Thymus (tissue), 11 donors: ENCODE measurements at regions not wholly inside any gene's neighbourhood (a gene's known extent, or its start where the extent isn't known, plus 50 kb on each side); places are given as distances from the start of the nearest gene placed in this dataset.
"Not testable (repeated sequence)": the region's sequence is repeated elsewhere in the genome, so short reads cannot be mapped to it uniquely, and the experiment has no call there.

Experiments
- DNase-seq, 9 donors: peaks; one replicate each; pipeline ENCODE4 v3.0.0-alpha.2; 2013; ENCODE audit warnings: low spot score in 9 of 9, low read depth in 6 of 9, missing footprints in 1 of 9
- H3K27ac ChIP-seq, 2 donors: one replicate each; pipeline ENCODE4 v1.5.1; 2013; ENCODE audit warnings: control low read depth in 1 of 2, low read depth in 1 of 2, low read length in 1 of 2, mild to moderate bottlenecking in 1 of 2, moderate library complexity in 1 of 2
- H3K27me3 ChIP-seq, 2 donors: one replicate each; pipeline ENCODE4 v1.5.1; 2013; ENCODE audit warnings: low read length in 1 of 2; ENCODE audit not compliant: control insufficient read depth in 2 of 2, insufficient read depth in 1 of 2
- H3K36me3 ChIP-seq, 2 donors: one replicate each; pipeline ENCODE4 v1.5.1; 2013; ENCODE audit warnings: low read length in 1 of 2, mild to moderate bottlenecking in 1 of 2, moderate library complexity in 1 of 2; ENCODE audit not compliant: control insufficient read depth in 2 of 2, insufficient read depth in 2 of 2
- H3K4me1 ChIP-seq, 2 donors: one replicate each; pipeline ENCODE4 v1.5.1; 2013; ENCODE audit warnings: low read length in 2 of 2; ENCODE audit not compliant: control insufficient read depth in 2 of 2, insufficient read depth in 2 of 2
- H3K4me3 ChIP-seq, 2 donors: one replicate each; pipeline ENCODE4 v1.5.1; 2013; ENCODE audit warnings: low read length in 2 of 2, control low read depth in 1 of 2, mild to moderate bottlenecking in 1 of 2
- H3K9me3 ChIP-seq, 2 donors: one replicate each; pipeline ENCODE4 v1.5.1; 2013; ENCODE audit warnings: low read length in 1 of 2, mild to moderate bottlenecking in 1 of 2; ENCODE audit not compliant: control insufficient read depth in 2 of 2, insufficient read depth in 1 of 2
- WGBS: extraction: QIAGEN DNeasy Blood & Tissue Kit; methylation state at CpG from one replicate; pipeline ENCODE4 v1.1.7; 2013; 5-methylcytosine and 5-hydroxymethylcytosine counted together
- donor health status: healthy.

- Histone ChIP-seq H3K4me1 (no peaks in the 10 kb centered on the region), H3K4me3 (no peak overlapping the region), H3K27me3 (no peaks in the 10 kb centered on the region), H3K27ac (no peak overlapping the region), H3K9me3 (no peaks in the 10 kb centered on the region), H3K36me3 (no peaks in the 10 kb centered on the region)
- 95% methylated on average over 5 of the region's 5 CpGs for WGBS
- no peak for DNase-seq
Observed at GRCh38 chr3:182644790-182645433, 148.4 kb upstream of the ATP11B start.

- Histone ChIP-seq H3K36me3 (no peaks in the 10 kb centered on the region), H3K9me3 (no peaks in the 10 kb centered on the region), H3K27ac (no peak overlapping the region), H3K27me3 (no peaks in the 10 kb centered on the region), H3K4me3 (no peak overlapping the region), H3K4me1 (no peaks in the 10 kb centered on the region)
- 94% methylated on average over 3 of the region's 3 CpGs for WGBS
- DNase-seq = no peak
Observed at GRCh38 chr3:182650568-182651128, 142.7 kb upstream of the ATP11B start.

- 96% methylated on average over 8 of the region's 8 CpGs for WGBS
- Histone ChIP-seq H3K4me1 (no peaks in the 10 kb centered on the region), H3K36me3 (no peaks in the 10 kb centered on the region), H3K9me3 (no peaks in the 10 kb centered on the region), H3K4me3 (no peak overlapping the region), H3K27me3 (no peaks in the 10 kb centered on the region), H3K27ac (no peak overlapping the region)
- DNase-seq = no peak
Observed at GRCh38 chr3:182651461-182651860, 141.8 kb upstream of the ATP11B start.

GRCh38 chr3:182653065-182653464 is 140.2 kb upstream of the ATP11B start:
- H3K36me3 ChIP-seq, H3K27me3 ChIP-seq, H3K9me3 ChIP-seq, DNase-seq, H3K27ac ChIP-seq, H3K4me3 ChIP-seq, H3K4me1 ChIP-seq: not testable (repeated sequence)
- 100% methylated on average over 1 of the region's 1 CpG for WGBS

- no peaks in the 10 kb centered on the region for H3K27me3 ChIP-seq
- H3K4me3 ChIP-seq = no peak overlapping the region
- 97% methylated on average over 3 of the region's 3 CpGs for whole genome bisulfite sequencing
- H3K4me1 ChIP-seq = no peaks in the 10 kb centered on the region
- no peak for DNase-seq
- no peaks in the 10 kb centered on the region for H3K9me3 ChIP-seq
- H3K27ac ChIP-seq = no peak overlapping the region
- H3K36me3 ChIP-seq = no peaks in the 10 kb centered on the region
Observed at GRCh38 chr3:182668541-182668940, 124.8 kb upstream of the ATP11B start.

GRCh38 chr3:182668974-182669373 is 124.3 kb upstream of the ATP11B start:
- Histone ChIP-seq H3K27me3 (no peaks in the 10 kb centered on the region), H3K36me3 (no peaks in the 10 kb centered on the region), H3K4me1 (no peaks in the 10 kb centered on the region), H3K9me3 (no peaks in the 10 kb centered on the region), H3K4me3 (no peak overlapping the region), H3K27ac (no peak overlapping the region)
- DNase-seq = no peak

GRCh38 chr3:182671541-182671940 is 121.8 kb upstream of the ATP11B start:
- H3K4me3 ChIP-seq = no peak overlapping the region
- no peaks in the 10 kb centered on the region for H3K4me1 ChIP-seq
- no peak for DNase-seq
- no peak overlapping the region for H3K27ac ChIP-seq
- no peaks in the 10 kb centered on the region for H3K36me3 ChIP-seq
- WGBS = 86% methylated on average over 2 of the region's 2 CpGs
- H3K9me3 ChIP-seq = no peaks in the 10 kb centered on the region
- H3K27me3 ChIP-seq = no peaks in the 10 kb centered on the region

GRCh38 chr3:182671942-182672341 is 121.4 kb upstream of the ATP11B start:
- no peaks in the 10 kb centered on the region for H3K9me3 ChIP-seq
- no peaks in the 10 kb centered on the region for H3K36me3 ChIP-seq
- no peak overlapping the region for H3K4me3 ChIP-seq
- no peak overlapping the region for H3K27ac ChIP-seq
- H3K4me1 ChIP-seq = no peaks in the 10 kb centered on the region
- WGBS = 89% methylated on average over 5 of the region's 5 CpGs
- no peaks in the 10 kb centered on the region for H3K27me3 ChIP-seq
- DNase-seq = no peak

- no peaks in the 10 kb centered on the region for H3K27me3 ChIP-seq
- H3K4me3 ChIP-seq = no peak overlapping the region
- 87% methylated on average over 3 of the region's 3 CpGs for WGBS
- no peaks in the 10 kb centered on the region for H3K9me3 ChIP-seq
- no peak overlapping the region for H3K27ac ChIP-seq
- no peak for DNase-seq
- no peaks in the 10 kb centered on the region for H3K36me3 ChIP-seq
- no peaks in the 10 kb centered on the region for H3K4me1 ChIP-seq
Observed at GRCh38 chr3:182673336-182673735, 120.0 kb upstream of the ATP11B start.
